Peyer's patch (tissue), 4 donors: ENCODE measurements at regions not wholly inside any gene's neighbourhood (a gene's known extent, or its start where the extent isn't known, plus 50 kb on each side); places are given as distances from the start of the nearest gene placed in this dataset.

Experiments
- POLR2A ChIP-seq, 2 donors: fragments of 450-650 bp; IDR thresholded peaks; one replicate each; pipeline ENCODE4 v1.5.1; 2017; ENCODE audit warnings: antibody characterized with exemption in 2 of 2, mild to moderate bottlenecking in 2 of 2, moderate library complexity in 2 of 2
- TF ChIP-seq, protein P1 (sequence below), 6 experiments: fragments of 450-650 bp in 4 of 6; fragments of 200-600 bp in 2 of 6; sonication (generic) in 1 of 6; IDR thresholded peaks; one replicate each; pipeline ENCODE4 v1.5.1; 2017 to 2019; ENCODE audit warnings: antibody characterized with exemption in 6 of 6, mild to moderate bottlenecking in 3 of 6, moderate library complexity in 1 of 6

- no peak for TF ChIP-seq POLR2A (IDR thresholded peaks at IDR 0.05)
- TF ChIP-seq, protein P1, sequence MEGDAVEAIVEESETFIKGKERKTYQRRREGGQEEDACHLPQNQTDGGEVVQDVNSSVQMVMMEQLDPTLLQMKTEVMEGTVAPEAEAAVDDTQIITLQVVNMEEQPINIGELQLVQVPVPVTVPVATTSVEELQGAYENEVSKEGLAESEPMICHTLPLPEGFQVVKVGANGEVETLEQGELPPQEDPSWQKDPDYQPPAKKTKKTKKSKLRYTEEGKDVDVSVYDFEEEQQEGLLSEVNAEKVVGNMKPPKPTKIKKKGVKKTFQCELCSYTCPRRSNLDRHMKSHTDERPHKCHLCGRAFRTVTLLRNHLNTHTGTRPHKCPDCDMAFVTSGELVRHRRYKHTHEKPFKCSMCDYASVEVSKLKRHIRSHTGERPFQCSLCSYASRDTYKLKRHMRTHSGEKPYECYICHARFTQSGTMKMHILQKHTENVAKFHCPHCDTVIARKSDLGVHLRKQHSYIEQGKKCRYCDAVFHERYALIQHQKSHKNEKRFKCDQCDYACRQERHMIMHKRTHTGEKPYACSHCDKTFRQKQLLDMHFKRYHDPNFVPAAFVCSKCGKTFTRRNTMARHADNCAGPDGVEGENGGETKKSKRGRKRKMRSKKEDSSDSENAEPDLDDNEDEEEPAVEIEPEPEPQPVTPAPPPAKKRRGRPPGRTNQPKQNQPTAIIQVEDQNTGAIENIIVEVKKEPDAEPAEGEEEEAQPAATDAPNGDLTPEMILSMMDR (IDR thresholded peaks at IDR 0.05), result no peak
Measured at GRCh38 chr2:7237466-7237865, 320.3 kb downstream of the RNF144A start.
